ENCODE measurements at regions not wholly inside any gene's neighbourhood (a gene's known extent, or its start where the extent isn't known, plus 50 kb on each side); places are given as distances from the start of the nearest gene placed in this dataset.

- TF ChIP-seq, protein P1, sequence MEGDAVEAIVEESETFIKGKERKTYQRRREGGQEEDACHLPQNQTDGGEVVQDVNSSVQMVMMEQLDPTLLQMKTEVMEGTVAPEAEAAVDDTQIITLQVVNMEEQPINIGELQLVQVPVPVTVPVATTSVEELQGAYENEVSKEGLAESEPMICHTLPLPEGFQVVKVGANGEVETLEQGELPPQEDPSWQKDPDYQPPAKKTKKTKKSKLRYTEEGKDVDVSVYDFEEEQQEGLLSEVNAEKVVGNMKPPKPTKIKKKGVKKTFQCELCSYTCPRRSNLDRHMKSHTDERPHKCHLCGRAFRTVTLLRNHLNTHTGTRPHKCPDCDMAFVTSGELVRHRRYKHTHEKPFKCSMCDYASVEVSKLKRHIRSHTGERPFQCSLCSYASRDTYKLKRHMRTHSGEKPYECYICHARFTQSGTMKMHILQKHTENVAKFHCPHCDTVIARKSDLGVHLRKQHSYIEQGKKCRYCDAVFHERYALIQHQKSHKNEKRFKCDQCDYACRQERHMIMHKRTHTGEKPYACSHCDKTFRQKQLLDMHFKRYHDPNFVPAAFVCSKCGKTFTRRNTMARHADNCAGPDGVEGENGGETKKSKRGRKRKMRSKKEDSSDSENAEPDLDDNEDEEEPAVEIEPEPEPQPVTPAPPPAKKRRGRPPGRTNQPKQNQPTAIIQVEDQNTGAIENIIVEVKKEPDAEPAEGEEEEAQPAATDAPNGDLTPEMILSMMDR (IDR thresholded peaks at IDR 0.05), result no peak
- no peaks in the 10 kb centered on the region for H3K9me3 ChIP-seq (ENCODE audit: control insufficient read depth, insufficient read depth, low read length)
- Mint-ChIP-seq H3K27me3 (ENCODE audit: low read depth in 2 of 2) (no peaks in the 10 kb centered on the region), H3K9me3 (peaks cover 11% of the 10 kb centered on the region in 2 donors), H3K36me3 (no peaks in the 10 kb centered on the region), H3K4me1 (no peaks in the 10 kb centered on the region), H3K4me3 (no peak overlapping the region), H3K27ac (no peak overlapping the region)
- ATAC-seq (no peak), DNase-seq (no peak)
- H3K4me3 ChIP-seq (ENCODE audit: low read length), result no peak overlapping the region
- 60% methylated on average over 5 of the region's 9 CpGs for WGBS (ENCODE audit: insufficient coverage)
- no peaks in the 10 kb centered on the region for H3K36me3 ChIP-seq (ENCODE audit: control insufficient read depth, insufficient read depth, low read length)
- H3K27ac ChIP-seq (ENCODE audit: low read length), result no peak overlapping the region
- no peaks in the 10 kb centered on the region for H3K27me3 ChIP-seq (ENCODE audit: control insufficient read depth, insufficient read depth, low read length)
- no peaks in the 10 kb centered on the region for H3K4me1 ChIP-seq (ENCODE audit: control insufficient read depth, insufficient read depth, low read length)
- intact Hi-C loops (cut with micrococcal nuclease), result no loop called here
Measured at GRCh38 chr11:91906871-91907624, 317.6 kb upstream of the FAT3 start.

DNA sequence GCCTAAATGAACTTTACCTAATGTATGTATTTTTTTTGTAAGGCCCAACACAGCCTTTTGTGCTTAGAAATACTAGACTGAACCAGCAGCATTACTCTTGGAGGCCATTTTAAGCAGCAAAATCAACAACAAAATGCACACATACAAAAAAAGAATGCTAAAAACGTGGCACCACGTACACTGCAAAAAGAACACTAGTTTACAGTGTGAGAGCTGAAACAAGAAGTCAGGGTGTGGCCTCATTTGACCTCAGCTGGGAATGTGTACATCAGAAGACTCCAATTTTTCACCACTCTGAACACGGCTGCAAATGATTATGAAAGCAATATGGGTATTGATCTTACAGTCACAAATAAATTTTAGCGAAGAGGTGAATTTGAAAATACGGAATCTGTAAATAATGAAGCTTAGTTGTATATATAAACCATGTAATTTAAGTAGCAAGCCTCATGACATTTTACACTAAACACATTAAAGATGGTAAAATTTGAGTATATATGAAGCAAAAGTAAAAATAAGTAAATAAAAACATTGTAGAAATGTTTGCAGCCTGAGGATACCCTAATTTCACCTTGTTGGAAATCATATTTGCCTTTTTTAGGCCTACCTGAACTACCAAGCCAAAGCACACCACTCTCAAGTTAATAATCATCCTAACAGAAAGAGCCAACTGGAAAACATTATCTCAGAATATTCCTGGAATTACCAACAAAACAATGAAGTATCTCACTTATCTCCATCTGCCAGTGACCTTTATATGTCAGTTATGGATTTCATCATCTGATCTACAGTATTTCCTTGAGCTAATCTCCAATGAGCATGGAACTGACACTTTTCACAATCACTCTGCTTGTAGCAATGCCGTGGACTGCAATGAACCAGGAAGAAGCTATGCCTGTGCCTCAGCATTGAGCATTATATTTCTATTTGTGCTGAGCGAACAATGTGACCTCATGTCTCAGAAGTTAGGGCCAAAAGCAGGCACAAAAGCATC is 319.5 kb upstream of the FAT3 start:
- Mint-ChIP-seq H3K27me3 (ENCODE audit: low read depth in 2 of 2) (no peaks in the 10 kb centered on the region), H3K4me3 (no peak overlapping the region), H3K9me3 (peaks cover 13 to 16% of the 10 kb centered on the region in 2 donors), H3K4me1 (no peaks in the 10 kb centered on the region), H3K27ac (no peak overlapping the region), H3K36me3 (no peaks in the 10 kb centered on the region)
- WGBS (ENCODE audit: insufficient coverage), result 79% methylated on average over 4 of the region's 7 CpGs
- Histone ChIP-seq H3K9me3 (ENCODE audit: control insufficient read depth, insufficient read depth, low read length) (no peaks in the 10 kb centered on the region), H3K4me1 (ENCODE audit: control insufficient read depth, insufficient read depth, low read length) (no peaks in the 10 kb centered on the region), H3K36me3 (ENCODE audit: control insufficient read depth, insufficient read depth, low read length) (no peaks in the 10 kb centered on the region), H3K27me3 (ENCODE audit: control insufficient read depth, insufficient read depth, low read length) (no peaks in the 10 kb centered on the region), H3K4me3 (ENCODE audit: low read length) (no peak overlapping the region), H3K27ac (ENCODE audit: low read length) (no peak overlapping the region)
- intact Hi-C loops (cut with micrococcal nuclease), result no loop called here
- TF ChIP-seq, protein P1 (IDR thresholded peaks at IDR 0.05), result no peak
- ATAC-seq (no peak), DNase-seq (no peak)

- Mint-ChIP-seq H3K27ac (no peak overlapping the region), H3K36me3 (no peaks in the 10 kb centered on the region), H3K9me3 (peaks cover 10 to 13% of the 10 kb centered on the region in 2 donors), H3K4me1 (no peaks in the 10 kb centered on the region), H3K27me3 (ENCODE audit: low read depth in 2 of 2) (no peaks in the 10 kb centered on the region), H3K4me3 (no peak overlapping the region)
- TF ChIP-seq, protein P1 (IDR thresholded peaks at IDR 0.05), result no peak
- no peak for DNase-seq
- Histone ChIP-seq H3K4me3 (ENCODE audit: low read length) (no peak overlapping the region), H3K4me1 (ENCODE audit: control insufficient read depth, insufficient read depth, low read length) (no peaks in the 10 kb centered on the region), H3K9me3 (ENCODE audit: control insufficient read depth, insufficient read depth, low read length) (no peaks in the 10 kb centered on the region), H3K27ac (ENCODE audit: low read length) (no peak overlapping the region), H3K27me3 (ENCODE audit: control insufficient read depth, insufficient read depth, low read length) (no peaks in the 10 kb centered on the region), H3K36me3 (ENCODE audit: control insufficient read depth, insufficient read depth, low read length) (no peaks in the 10 kb centered on the region)
- WGBS (ENCODE audit: insufficient coverage), result 83% methylated on average over 1 of the region's 1 CpG
- intact Hi-C loops (cut with micrococcal nuclease), result no loop called here
- no peak for ATAC-seq
Measured at GRCh38 chr11:91902312-91902711, 322.3 kb upstream of the FAT3 start.

Data from natural killer cell (primary cell).